ENCODE measurements at regions not wholly inside any gene's neighbourhood (a gene's known extent, or its start where the extent isn't known, plus 50 kb on each side); places are given as distances from the start of the nearest gene placed in this dataset.

DNA sequence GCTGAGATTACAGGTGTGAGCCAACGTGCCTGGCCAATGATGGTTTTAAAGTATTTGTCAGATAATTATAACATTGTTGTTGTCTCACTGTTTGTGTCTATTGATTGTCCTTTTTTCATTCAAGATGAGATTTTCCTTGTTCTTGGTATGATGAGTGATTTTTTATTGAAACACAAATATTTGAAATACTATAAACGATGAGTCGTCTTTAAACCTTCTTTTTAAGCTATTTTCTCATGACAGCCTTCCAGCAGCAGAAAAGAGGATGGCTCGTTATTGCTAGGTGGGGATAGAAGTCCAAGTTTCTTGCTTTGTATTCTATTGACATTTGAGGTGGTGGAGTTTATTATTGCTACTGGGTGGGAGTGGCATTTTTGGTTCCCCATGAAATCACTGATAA lies 61.7 kb upstream of the MDFIC2 start:
- FAIRE-seq, result no peak

More for the DNA sequence above, 61.7 kb upstream of the MDFIC2 start:
- Histone ChIP-seq H3K27ac (ENCODE audit: low read depth in 1 of 3, low read length in 2 of 3) (no peak overlapping the region), H3K27me3 (ENCODE audit: control insufficient read depth in 3 of 3, insufficient read depth in 3 of 3, low read length in 3 of 3) (no peaks in the 10 kb centered on the region), H3K4me1 (ENCODE audit: control insufficient read depth in 3 of 3, insufficient read depth in 2 of 3, low read depth in 1 of 3, low read length in 2 of 3) (no peaks in the 10 kb centered on the region), H3K36me3 (ENCODE audit: control insufficient read depth in 3 of 3, insufficient read depth in 2 of 3, low read depth in 1 of 3, low read length in 3 of 3) (no peaks in the 10 kb centered on the region), H3K4me3 (ENCODE audit: low read depth in 1 of 3, low read length in 3 of 3) (no peak overlapping the region), H3K9me3 (ENCODE audit: control insufficient read depth in 2 of 2, insufficient read depth in 1 of 2, low read depth in 1 of 2, low read length in 1 of 2) (no peaks in the 10 kb centered on the region)
- WGBS, 3 donors, result 66 to 76% (median 72%) methylated on average over 4 of the region's 4 CpGs
- no peak for DNase-seq

Measured in small intestine (tissue), 7 donors.